Upper lobe of left lung (tissue), 6 donors: ENCODE measurements at regions not wholly inside any gene's neighbourhood (a gene's known extent, or its start where the extent isn't known, plus 50 kb on each side); places are given as distances from the start of the nearest gene placed in this dataset.

Experiments used
- ATAC-seq, 2 donors: fragments of 200-7000 bp; cut with Tn5 transposase; one replicate each; pipeline ENCODE4 v1.9.1; 2022; ENCODE audit warnings: mild to moderate bottlenecking in 2 of 2, moderate library complexity in 2 of 2; ENCODE audit not compliant: low FRiP score in 2 of 2
- DNase-seq, 2 donors: peaks; one replicate each; pipeline ENCODE4 v3.0.0-alpha.2; 2019 to 2020
- H3K27ac ChIP-seq, 4 donors: fragments of 200-600 bp; sonication (generic); one replicate each; pipeline ENCODE4 v1.5.1; 2016 to 2019
- H3K27me3 ChIP-seq, 4 donors: fragments of 200-600 bp; sonication (generic); one replicate each; pipeline ENCODE4 v1.5.1; 2017 to 2019
- H3K36me3 ChIP-seq, 4 donors: fragments of 200-600 bp; sonication (generic); one replicate each; pipeline ENCODE4 v1.5.1; 2016 to 2019
- H3K4me1 ChIP-seq, 4 donors: fragments of 200-600 bp; sonication (generic); one replicate each; pipeline ENCODE4 v1.5.1; 2018 to 2019
- H3K4me3 ChIP-seq, 4 donors: fragments of 200-600 bp; sonication (generic); one replicate each; pipeline ENCODE4 v1.5.1; 2017 to 2019; ENCODE audit warnings: mild to moderate bottlenecking in 2 of 4, moderate library complexity in 1 of 4
- H3K9me3 ChIP-seq, 4 donors: fragments of 200-600 bp; sonication (generic); one replicate each; pipeline ENCODE4 v1.5.1; 2018 to 2019
- CTCF ChIP-seq, 6 experiments: fragments of 450-650 bp in 4 of 6; fragments of 200-600 bp in 2 of 6; sonication (generic) in 2 of 6; IDR thresholded peaks; one replicate each; pipeline ENCODE4 v1.5.1; 2016 to 2019; ENCODE audit warnings: antibody characterized with exemption in 6 of 6
- EP300 ChIP-seq, 4 donors: sonication (generic); formaldehyde crosslinking; IDR thresholded peaks; one replicate each; pipeline ENCODE4 v1.5.1; 2017; ENCODE audit warnings: antibody characterized with exemption in 4 of 4, control low read depth in 2 of 4
- POLR2A ChIP-seq, 4 donors: fragments of 450-650 bp; IDR thresholded peaks; one replicate each; pipeline ENCODE4 v1.5.1; 2016 to 2017; ENCODE audit warnings: antibody characterized with exemption in 4 of 4, mild to moderate bottlenecking in 2 of 4
- POLR2AphosphoS5 ChIP-seq, 2 donors: sonication (generic); formaldehyde crosslinking; IDR thresholded peaks; one replicate each; pipeline ENCODE4 v1.5.1; 2017; ENCODE audit warnings: antibody characterized with exemption in 2 of 2
- WGBS, 2 donors: methylation state at CpG; one replicate each; pipeline ENCODE4 v1.1.5; 2017 to 2018; 5-methylcytosine and 5-hydroxymethylcytosine counted together
- donor health status: DM: no; HTN: no; CAD: no; lungs with moderate emphysema.
- donor health status: DM: no; HTN: yes; CAD: no; lungs with severe emphysema.

GRCh38 chr2:215527736-215528135 is 91.9 kb upstream of the FN1 start:
- Histone ChIP-seq H3K9me3 (no peaks in the 10 kb centered on the region), H3K36me3 (no peaks in the 10 kb centered on the region), H3K4me3 (no peak overlapping the region), H3K4me1 (no peaks in the 10 kb centered on the region), H3K27me3 (no peaks in the 10 kb centered on the region), H3K27ac (no peak overlapping the region)
- TF ChIP-seq POLR2AphosphoS5 (IDR thresholded peaks at IDR 0.05) (no peak), EP300 (IDR thresholded peaks at IDR 0.05) (no peak), CTCF (IDR thresholded peaks at IDR 0.05) (no peak), POLR2A (IDR thresholded peaks at IDR 0.05) (no peak)
- ATAC-seq (peak in 1 of 2 donors; percentile 49), DNase-seq (no peak)
- 59 to 89% methylated on average over 1 of the region's 1 CpG for WGBS, 2 donors

GRCh38 chr2:215526341-215526740 is 90.5 kb upstream of the FN1 start:
- Histone ChIP-seq H3K27ac (no peak overlapping the region), H3K9me3 (no peaks in the 10 kb centered on the region), H3K4me3 (no peak overlapping the region), H3K36me3 (no peaks in the 10 kb centered on the region), H3K27me3 (no peaks in the 10 kb centered on the region), H3K4me1 (no peaks in the 10 kb centered on the region)
- no peak for ATAC-seq
- WGBS, 2 donors, result 87 to 90% methylated on average over 4 of the region's 4 CpGs
- no peak for DNase-seq
- TF ChIP-seq POLR2AphosphoS5 (IDR thresholded peaks at IDR 0.05) (no peak), POLR2A (IDR thresholded peaks at IDR 0.05) (no peak), EP300 (IDR thresholded peaks at IDR 0.05) (no peak), CTCF (IDR thresholded peaks at IDR 0.05) (no peak)

GRCh38 chr2:215522237-215522636 is 86.4 kb upstream of the FN1 start:
- ATAC-seq (no peak), DNase-seq (no peak)
- WGBS, 2 donors, result 79 to 85% methylated on average over 1 of the region's 1 CpG
- Histone ChIP-seq H3K4me3 (no peak overlapping the region), H3K36me3 (no peaks in the 10 kb centered on the region), H3K27me3 (no peaks in the 10 kb centered on the region), H3K9me3 (no peaks in the 10 kb centered on the region), H3K27ac (no peak overlapping the region), H3K4me1 (no peaks in the 10 kb centered on the region)
- no peak for TF ChIP-seq CTCF (IDR thresholded peaks at IDR 0.05)
- TF ChIP-seq EP300 (IDR thresholded peaks at IDR 0.05), result no peak
- no peak for TF ChIP-seq POLR2A (IDR thresholded peaks at IDR 0.05)
- TF ChIP-seq POLR2AphosphoS5 (IDR thresholded peaks at IDR 0.05), result no peak

GRCh38 chr2:215521031-215521430 is 85.2 kb upstream of the FN1 start:
- DNase-seq (no peak), ATAC-seq (no peak)
- Histone ChIP-seq H3K4me3 (no peak overlapping the region), H3K36me3 (no peaks in the 10 kb centered on the region), H3K27me3 (no peaks in the 10 kb centered on the region), H3K27ac (no peak overlapping the region), H3K9me3 (no peaks in the 10 kb centered on the region), H3K4me1 (no peaks in the 10 kb centered on the region)
- no peak for TF ChIP-seq POLR2AphosphoS5 (IDR thresholded peaks at IDR 0.05)
- WGBS, 2 donors, result 85 to 89% methylated on average over 3 of the region's 3 CpGs

- Histone ChIP-seq H3K27ac (no peak overlapping the region), H3K4me1 (no peaks in the 10 kb centered on the region), H3K27me3 (no peaks in the 10 kb centered on the region), H3K9me3 (no peaks in the 10 kb centered on the region), H3K4me3 (no peak overlapping the region), H3K36me3 (no peaks in the 10 kb centered on the region)
- ATAC-seq (no peak), DNase-seq (no peak)
- TF ChIP-seq POLR2AphosphoS5 (IDR thresholded peaks at IDR 0.05) (no peak), CTCF (IDR thresholded peaks at IDR 0.05) (no peak), POLR2A (IDR thresholded peaks at IDR 0.05) (no peak), EP300 (IDR thresholded peaks at IDR 0.05) (no peak)
- WGBS, 2 donors, result 70 to 82% methylated on average over 2 of the region's 2 CpGs
These were observed 81.5 kb upstream of the FN1 start for GRCh38 chr2:215517391-215517790.
